ENCODE measurements at regions not wholly inside any gene's neighbourhood (a gene's known extent, or its start where the extent isn't known, plus 50 kb on each side); places are given as distances from the start of the nearest gene placed in this dataset.

GRCh38 chr16:55001931-55002330 is 71.3 kb downstream of the IRX5 start:
- no peak for TF ChIP-seq POLR2A (IDR thresholded peaks at IDR 0.05; ENCODE audit: low read length)
- no peak for TF ChIP-seq GATA1 (IDR thresholded peaks at IDR 0.05; ENCODE audit: low read depth, low read length)

All from erythroblast (primary cell).